Kidney (tissue), 13 donors: ENCODE measurements at regions not wholly inside any gene's neighbourhood (a gene's known extent, or its start where the extent isn't known, plus 50 kb on each side); places are given as distances from the start of the nearest gene placed in this dataset.

ENCODE experiments used
- DNase-seq, 5 donors: peaks; one replicate each; pipeline ENCODE4 v3.0.0-alpha.2; 2013 to 2020
- FAIRE-seq: peaks from 2 replicates; lab custom pipeline; 2012; peaks lifted over from hg19 to GRCh38; lab: Jason Lieb, UNC
- H3K27ac ChIP-seq, 2 donors: one replicate each; pipeline ENCODE4 v1.7.0; 2013; ENCODE audit warnings: low read depth in 2 of 2, low read length in 2 of 2, inconsistent platforms in 1 of 2
- H3K27me3 ChIP-seq: one replicate; pipeline ENCODE4 v1.7.1; 2013; ENCODE audit warnings: low read length, inconsistent platforms; ENCODE audit not compliant: control insufficient read depth, insufficient read depth
- H3K36me3 ChIP-seq, 3 donors: one replicate each; pipeline versions ENCODE4 v1.7.0 to v1.7.1; 2013; ENCODE audit warnings: low read length in 3 of 3, control low read depth in 1 of 3, inconsistent platforms in 1 of 3; ENCODE audit not compliant: insufficient read depth in 3 of 3, control insufficient read depth in 2 of 3
- H3K4me1 ChIP-seq, 3 donors: one replicate each; pipeline versions ENCODE4 v1.7.0 to v1.7.1; 2013; ENCODE audit warnings: low read length in 3 of 3, inconsistent platforms in 1 of 3, low read depth in 1 of 3; ENCODE audit not compliant: control insufficient read depth in 2 of 3, insufficient read depth in 2 of 3
- H3K4me3 ChIP-seq, 3 donors: one replicate each; pipeline versions ENCODE4 v1.7.0 to v1.8.1; 2013; ENCODE audit warnings: low read length in 3 of 3, control low read depth in 1 of 3, inconsistent platforms in 1 of 3
- H3K9ac ChIP-seq, 3 donors: one replicate each; pipeline versions ENCODE4 v1.7.0 to v1.7.1; 2013; ENCODE audit warnings: low read length in 3 of 3, control low read depth in 1 of 3, inconsistent platforms in 1 of 3
- H3K9me3 ChIP-seq, 3 donors: one replicate each; pipeline versions ENCODE4 v1.7.0 to v1.7.1; 2013; ENCODE audit warnings: low read length in 3 of 3, control low read depth in 1 of 3, inconsistent platforms in 1 of 3; ENCODE audit not compliant: control insufficient read depth in 2 of 3, insufficient read depth in 1 of 3
- intact Hi-C: fragments of 100-400 bp; cut with DNase I; formaldehyde crosslinking; loops from one replicate; pipeline ENCODE4 v1.11.1; 2022
- TF ChIP-seq, protein P1 (sequence below): IDR thresholded peaks from 3 replicates; pipeline ENCODE4 v1.5.1; 2012; ENCODE audit warnings: mild to moderate bottlenecking, moderate library complexity, borderline replicate concordance; ENCODE audit not compliant: insufficient read depth; ENCODE audit errors: extremely low read depth
- donor health status: control.
- donor health status: control.
- donor health status: control.
- donor health status: control.
- donor health status: control.
- donor health status: DM: yes; HTN: yes; CAD: no.
- donor health status: Normal renal cell carcinoma (clear cell type).

- TF ChIP-seq, protein P1, sequence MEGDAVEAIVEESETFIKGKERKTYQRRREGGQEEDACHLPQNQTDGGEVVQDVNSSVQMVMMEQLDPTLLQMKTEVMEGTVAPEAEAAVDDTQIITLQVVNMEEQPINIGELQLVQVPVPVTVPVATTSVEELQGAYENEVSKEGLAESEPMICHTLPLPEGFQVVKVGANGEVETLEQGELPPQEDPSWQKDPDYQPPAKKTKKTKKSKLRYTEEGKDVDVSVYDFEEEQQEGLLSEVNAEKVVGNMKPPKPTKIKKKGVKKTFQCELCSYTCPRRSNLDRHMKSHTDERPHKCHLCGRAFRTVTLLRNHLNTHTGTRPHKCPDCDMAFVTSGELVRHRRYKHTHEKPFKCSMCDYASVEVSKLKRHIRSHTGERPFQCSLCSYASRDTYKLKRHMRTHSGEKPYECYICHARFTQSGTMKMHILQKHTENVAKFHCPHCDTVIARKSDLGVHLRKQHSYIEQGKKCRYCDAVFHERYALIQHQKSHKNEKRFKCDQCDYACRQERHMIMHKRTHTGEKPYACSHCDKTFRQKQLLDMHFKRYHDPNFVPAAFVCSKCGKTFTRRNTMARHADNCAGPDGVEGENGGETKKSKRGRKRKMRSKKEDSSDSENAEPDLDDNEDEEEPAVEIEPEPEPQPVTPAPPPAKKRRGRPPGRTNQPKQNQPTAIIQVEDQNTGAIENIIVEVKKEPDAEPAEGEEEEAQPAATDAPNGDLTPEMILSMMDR: no peak
- Histone ChIP-seq H3K36me3 (no peaks in the 10 kb centered on the region), H3K9ac (no peak overlapping the region), H3K27me3 (no peaks in the 10 kb centered on the region), H3K4me3 (no peak overlapping the region), H3K27ac (no peak overlapping the region), H3K4me1 (no peaks in the 10 kb centered on the region), H3K9me3 (no peaks in the 10 kb centered on the region)
- intact Hi-C loops: no loop called here
- FAIRE-seq (no peak), DNase-seq (peak in 3 of 5 donors; percentile 55 to 80 (median 76))
Observed at GRCh38 chr12:58995666-58996363, 75.5 kb upstream of the LRIG3 start.

- intact Hi-C loops: no loop called here
- Histone ChIP-seq H3K27ac (no peak overlapping the region), H3K36me3 (no peaks in the 10 kb centered on the region), H3K9ac (no peak overlapping the region), H3K27me3 (no peaks in the 10 kb centered on the region), H3K4me3 (no peak overlapping the region), H3K4me1 (no peaks in the 10 kb centered on the region), H3K9me3 (peaks cover 0 to 4% (median 0%) of the 10 kb centered on the region in 3 donors)
- DNase-seq: no peak
- TF ChIP-seq, protein P1: no peak
- FAIRE-seq: no peak
Observed at GRCh38 chr12:58988643-58989344, 68.5 kb upstream of the LRIG3 start.

- no peaks in the 10 kb centered on the region for H3K27me3 ChIP-seq
- intact Hi-C loops: no loop called here
- DNase-seq: no peak
- no peak for FAIRE-seq
- no peak overlapping the region for H3K9ac ChIP-seq
- no peaks in the 10 kb centered on the region for H3K36me3 ChIP-seq
- H3K4me3 ChIP-seq: no peak overlapping the region
- no peak overlapping the region for H3K27ac ChIP-seq
- TF ChIP-seq, protein P1: no peak
- no peaks in the 10 kb centered on the region for H3K9me3 ChIP-seq
- H3K4me1 ChIP-seq: no peaks in the 10 kb centered on the region
Observed at GRCh38 chr12:58981961-58982360, 61.7 kb upstream of the LRIG3 start.
